Psoas muscle (tissue), 7 donors: ENCODE measurements at regions not wholly inside any gene's neighbourhood (a gene's known extent, or its start where the extent isn't known, plus 50 kb on each side); places are given as distances from the start of the nearest gene placed in this dataset.

Source experiments
- ATAC-seq, 4 donors: fragments of 200-7000 bp; cut with Tn5 transposase; one replicate each; pipeline ENCODE4 v1.9.1; 2020; ENCODE audit warnings: moderate library complexity in 3 of 4, mild to moderate bottlenecking in 2 of 4
- DNase-seq, 2 donors: peaks; one replicate each; pipeline ENCODE4 v3.0.0-alpha.2; 2020
- H3K27ac ChIP-seq: fragments of 200-600 bp; one replicate; pipeline ENCODE4 v1.8.0; 2022
- H3K27me3 ChIP-seq, 3 donors: fragments of 200-600 bp in 1 of 3; one replicate each; pipeline versions ENCODE4 v1.6.1 to v1.8.0; 2013 to 2022; ENCODE audit warnings: low read length in 2 of 3, mild to moderate bottlenecking in 2 of 3, moderate library complexity in 1 of 3; ENCODE audit not compliant: insufficient read depth in 3 of 3
- H3K36me3 ChIP-seq, 2 donors: fragments of 200-600 bp in 1 of 2; one replicate each; pipeline versions ENCODE4 v1.6.1 to v1.8.0; 2013 to 2022; ENCODE audit warnings: low read depth in 1 of 2, mild to moderate bottlenecking in 1 of 2, moderate library complexity in 1 of 2; ENCODE audit not compliant: insufficient read depth in 1 of 2
- H3K4me1 ChIP-seq: fragments of 200-600 bp; one replicate; pipeline ENCODE4 v1.8.0; 2022
- H3K4me3 ChIP-seq: fragments of 200-600 bp; one replicate; pipeline ENCODE4 v1.8.0; 2022; ENCODE audit warnings: mild to moderate bottlenecking
- H3K9me3 ChIP-seq: fragments of 200-600 bp; one replicate; pipeline ENCODE4 v1.8.0; 2022
- WGBS, 3 donors: extraction: QIAGEN DNeasy Blood & Tissue Kit; methylation state at CpG; one replicate each; pipeline versions ENCODE4 v1.1.6 to v1.1.7; 2013; 5-methylcytosine and 5-hydroxymethylcytosine counted together
- intact Hi-C, 2 donors: fragments of 100-400 bp; cut with DNase I; formaldehyde crosslinking; loops; one replicate each; pipeline versions ENCODE4 v1.11.0 to v1.14.2; 2022
- TF ChIP-seq, protein P1 (sequence below): fragments of 200-600 bp; IDR thresholded peaks from one replicate; pipeline ENCODE4 v1.8.0; 2022; ENCODE audit warnings: antibody characterized with exemption
- donor health status: healthy with polysubstance abuse.
- donor health status: DM: no; HTN: no; CAD: no; lungs with moderate emphysema.
- donor health status: Bipolar disorder and iron deficiency.
- donor health status: healthy.
- donor health status: DM: yes; HTN: yes; CAD: no.
- donor health status: DM: no; HTN: no; CAD: no.
- donor health status: DM: yes; HTN: yes; CAD: no.

DNA sequence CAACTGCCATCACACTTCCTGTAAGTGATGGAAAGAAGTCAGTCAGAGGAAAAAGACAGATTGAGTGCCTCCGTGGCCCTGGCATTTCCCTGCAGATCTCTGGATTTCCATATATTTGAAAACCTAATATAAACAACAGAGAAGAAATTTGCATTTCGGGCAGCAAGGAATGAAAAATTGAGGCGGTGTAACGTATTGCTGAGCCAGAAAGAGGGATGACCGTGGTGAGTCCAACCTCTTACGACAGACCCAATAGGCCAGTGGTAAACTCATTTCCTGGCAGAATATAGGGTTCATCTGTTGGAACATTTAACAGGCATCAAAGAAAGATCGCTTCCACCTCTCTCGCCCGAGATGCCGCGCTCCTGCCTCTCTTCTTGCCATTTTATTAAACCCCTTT is 336.5 kb downstream of the MIAT start:
- intact Hi-C loops: no loop called here
- H3K9me3 ChIP-seq: no peaks in the 10 kb centered on the region
- TF ChIP-seq, protein P1, sequence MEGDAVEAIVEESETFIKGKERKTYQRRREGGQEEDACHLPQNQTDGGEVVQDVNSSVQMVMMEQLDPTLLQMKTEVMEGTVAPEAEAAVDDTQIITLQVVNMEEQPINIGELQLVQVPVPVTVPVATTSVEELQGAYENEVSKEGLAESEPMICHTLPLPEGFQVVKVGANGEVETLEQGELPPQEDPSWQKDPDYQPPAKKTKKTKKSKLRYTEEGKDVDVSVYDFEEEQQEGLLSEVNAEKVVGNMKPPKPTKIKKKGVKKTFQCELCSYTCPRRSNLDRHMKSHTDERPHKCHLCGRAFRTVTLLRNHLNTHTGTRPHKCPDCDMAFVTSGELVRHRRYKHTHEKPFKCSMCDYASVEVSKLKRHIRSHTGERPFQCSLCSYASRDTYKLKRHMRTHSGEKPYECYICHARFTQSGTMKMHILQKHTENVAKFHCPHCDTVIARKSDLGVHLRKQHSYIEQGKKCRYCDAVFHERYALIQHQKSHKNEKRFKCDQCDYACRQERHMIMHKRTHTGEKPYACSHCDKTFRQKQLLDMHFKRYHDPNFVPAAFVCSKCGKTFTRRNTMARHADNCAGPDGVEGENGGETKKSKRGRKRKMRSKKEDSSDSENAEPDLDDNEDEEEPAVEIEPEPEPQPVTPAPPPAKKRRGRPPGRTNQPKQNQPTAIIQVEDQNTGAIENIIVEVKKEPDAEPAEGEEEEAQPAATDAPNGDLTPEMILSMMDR: no peak
- no peak for ATAC-seq
- no peak overlapping the region for H3K4me3 ChIP-seq
- peaks cover 0 to 10% (median 0%) of the 10 kb centered on the region in 3 donors for H3K27me3 ChIP-seq
- 77 to 85% (median 83%) methylated on average over 11 of the region's 11 CpGs for WGBS, 3 donors
- no peaks in the 10 kb centered on the region for H3K4me1 ChIP-seq
- H3K36me3 ChIP-seq: no peaks in the 10 kb centered on the region
- DNase-seq: no peak
- no peak overlapping the region for H3K27ac ChIP-seq

DNA sequence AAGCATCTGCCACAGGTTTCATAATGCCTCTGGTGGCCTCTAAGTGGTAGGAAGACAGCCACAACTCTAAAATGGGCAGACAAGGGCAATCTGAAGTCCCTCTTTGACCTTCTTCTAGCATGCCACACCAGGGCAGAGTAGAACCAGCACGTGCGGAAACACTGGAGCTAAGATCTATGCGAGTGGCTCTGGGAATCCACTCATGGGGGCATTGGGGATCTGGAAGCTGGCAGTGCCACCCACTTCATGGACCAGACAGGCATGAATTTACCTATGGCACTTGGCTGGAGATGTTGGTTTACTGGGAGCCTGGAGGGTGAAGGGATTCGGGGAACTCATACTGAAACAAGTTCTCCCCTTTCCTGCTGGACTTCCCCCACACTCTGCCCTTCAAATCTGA is 337.4 kb downstream of the MIAT start:
- Histone ChIP-seq H3K4me3 (no peak overlapping the region), H3K36me3 (no peaks in the 10 kb centered on the region), H3K27me3 (peaks cover 0 to 10% (median 0%) of the 10 kb centered on the region in 3 donors), H3K9me3 (no peaks in the 10 kb centered on the region), H3K4me1 (no peaks in the 10 kb centered on the region), H3K27ac (no peak overlapping the region)
- intact Hi-C loops: no loop called here
- 80 to 84% (median 82%) methylated on average over 4 of the region's 4 CpGs for WGBS, 3 donors
- DNase-seq (no peak), ATAC-seq (no peak)
- TF ChIP-seq, protein P1: no peak

- WGBS, 3 donors: 20 to 33% (median 22%) methylated on average over 3 of the region's 3 CpGs
- TF ChIP-seq, protein P1: no peak
- ATAC-seq: no peak
- Histone ChIP-seq H3K27ac (no peak overlapping the region), H3K9me3 (no peaks in the 10 kb centered on the region), H3K27me3 (peaks cover 0 to 10% (median 0%) of the 10 kb centered on the region in 3 donors), H3K4me3 (no peak overlapping the region), H3K4me1 (no peaks in the 10 kb centered on the region), H3K36me3 (no peaks in the 10 kb centered on the region)
- no peak for DNase-seq
- intact Hi-C loops: no loop called here
Observed at GRCh38 chr22:26995235-26995634, 337.8 kb downstream of the MIAT start.

DNA sequence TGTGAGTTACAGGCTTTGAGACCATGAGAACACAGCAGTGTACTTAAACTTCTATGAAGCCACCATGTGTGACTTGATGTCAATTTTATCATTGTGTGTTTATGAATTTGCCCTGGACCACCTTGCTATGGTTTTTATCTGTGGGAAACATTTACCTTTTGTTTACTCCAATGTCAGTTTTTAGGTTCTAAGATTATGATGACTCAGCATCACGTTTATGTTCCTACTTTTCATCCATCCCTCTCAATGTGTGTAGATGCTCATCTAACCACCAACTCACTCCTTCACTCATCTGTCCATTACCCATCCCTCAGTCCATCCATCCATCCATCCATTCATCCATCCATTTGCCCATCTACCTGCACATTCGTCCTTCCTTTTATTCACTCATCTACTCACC is 338.8 kb downstream of the MIAT start:
- 81 to 87% (median 83%) methylated on average over 2 of the region's 2 CpGs for WGBS, 3 donors
- no peak for ATAC-seq
- Histone ChIP-seq H3K4me1 (no peaks in the 10 kb centered on the region), H3K36me3 (no peaks in the 10 kb centered on the region), H3K9me3 (no peaks in the 10 kb centered on the region), H3K27me3 (peaks cover 0 to 10% (median 0%) of the 10 kb centered on the region in 3 donors), H3K4me3 (no peak overlapping the region), H3K27ac (no peak overlapping the region)
- intact Hi-C loops: no loop called here
- no peak for DNase-seq
- TF ChIP-seq, protein P1: no peak

DNA sequence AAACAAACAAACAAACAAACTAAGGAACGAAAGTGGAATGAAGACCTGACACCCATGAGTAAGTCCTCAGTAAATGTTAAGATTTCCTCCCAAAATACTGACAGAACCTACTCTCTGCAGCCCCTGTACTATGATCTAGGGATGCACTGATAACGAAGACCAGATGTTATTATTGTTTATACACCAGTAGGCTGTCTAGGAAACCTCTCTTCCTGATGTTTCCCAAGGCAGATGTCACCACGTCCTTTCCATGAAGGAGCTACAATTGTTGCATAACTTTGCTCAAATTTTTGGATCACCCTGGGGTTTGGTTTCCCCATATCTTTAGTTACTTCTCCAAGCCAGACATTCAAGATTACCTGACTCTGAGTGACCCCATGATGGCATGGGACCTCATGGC is 340.7 kb downstream of the MIAT start:
- no peak overlapping the region for H3K4me3 ChIP-seq

More for the DNA sequence above, 340.7 kb downstream of the MIAT start:
- no peaks in the 10 kb centered on the region for H3K36me3 ChIP-seq
- 45 to 63% (median 51%) methylated on average over 3 of the region's 3 CpGs for WGBS, 3 donors
- no peak overlapping the region for H3K27ac ChIP-seq
- ATAC-seq: peak in 3 of 4 donors; percentile 37 to 55 (median 42)
- no peaks in the 10 kb centered on the region for H3K4me1 ChIP-seq
- H3K27me3 ChIP-seq: peaks cover 0 to 21% (median 2%) of the 10 kb centered on the region in 3 donors
- H3K9me3 ChIP-seq: no peaks in the 10 kb centered on the region
- DNase-seq: no peak
- TF ChIP-seq, protein P1: no peak
- intact Hi-C loops: no loop called here
